ENCODE measurements at regions not wholly inside any gene's neighbourhood (a gene's known extent, or its start where the extent isn't known, plus 50 kb on each side); places are given as distances from the start of the nearest gene placed in this dataset.
"Not testable (repeated sequence)": the region's sequence is repeated elsewhere in the genome, so short reads cannot be mapped to it uniquely, and the experiment has no call there.

- DNase-seq (ENCODE audit: low read depth) = no peak
These were observed 170.3 kb upstream of the CXCR4 start for GRCh38 chr2:136288249-136288648.

DNA sequence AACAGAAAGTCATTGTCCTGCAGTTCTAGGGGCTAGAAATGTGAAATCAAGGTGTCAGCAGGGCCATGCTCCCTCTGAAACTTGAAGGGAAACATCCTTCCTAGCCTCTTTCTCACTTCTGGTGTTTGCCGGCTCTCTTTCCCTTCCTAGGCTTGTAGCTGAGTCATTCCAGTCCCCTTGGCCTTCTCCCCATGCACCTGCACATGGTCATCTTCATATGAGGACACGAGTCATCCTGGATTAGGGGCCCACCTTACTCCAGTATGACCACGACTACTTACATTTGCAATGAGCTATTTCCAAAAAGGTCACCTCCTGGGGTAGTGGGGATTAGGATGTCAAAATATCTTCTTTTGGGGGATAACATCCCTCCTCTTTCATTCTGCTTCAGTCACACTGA, 168.5 kb upstream of the CXCR4 start:
- DNase-seq (ENCODE audit: low read depth) = no peak

DNA sequence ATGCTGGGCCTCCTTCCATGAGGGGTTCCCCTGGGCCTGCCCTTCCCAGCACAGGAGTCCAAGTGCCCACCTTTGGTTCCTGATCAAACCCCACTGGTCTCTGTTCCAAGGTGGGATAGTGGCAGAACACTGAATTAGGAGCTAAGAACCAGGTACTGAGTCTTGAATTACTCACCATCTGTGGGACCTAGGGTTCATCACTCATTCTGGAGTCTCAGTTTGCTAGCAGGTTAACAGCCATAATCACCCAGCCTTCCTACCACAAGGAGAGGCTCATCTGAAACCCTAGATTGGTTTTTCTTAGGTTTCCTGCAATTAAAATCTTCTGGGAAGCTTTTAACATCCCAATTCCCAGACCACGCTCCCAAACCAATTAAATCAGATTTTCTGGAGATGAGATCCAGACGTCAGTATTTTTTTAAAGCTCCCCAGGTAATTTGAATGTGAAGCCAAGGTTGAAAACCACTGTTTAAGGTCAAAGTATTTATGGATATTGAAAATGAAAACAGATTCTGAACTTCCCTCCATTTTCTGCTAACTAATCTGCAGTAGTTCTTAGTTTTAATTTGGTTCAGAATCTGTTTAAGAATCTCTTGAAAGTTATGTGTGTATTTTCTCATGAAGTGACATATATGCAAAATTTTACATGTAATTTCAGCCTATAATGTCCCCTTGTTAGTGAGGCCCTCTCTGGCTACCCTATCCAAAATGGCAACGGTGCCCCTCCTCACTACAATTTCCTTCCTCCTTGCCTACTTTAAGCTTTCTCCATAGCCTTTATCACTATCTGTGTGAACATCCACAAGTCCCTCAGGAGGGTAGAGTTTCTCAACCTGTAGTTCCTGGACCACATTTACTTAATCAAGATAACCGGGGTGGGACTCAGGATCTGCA, 166.5 kb upstream of the CXCR4 start:
- DNase-seq (ENCODE audit: low read depth) = no peak

DNA sequence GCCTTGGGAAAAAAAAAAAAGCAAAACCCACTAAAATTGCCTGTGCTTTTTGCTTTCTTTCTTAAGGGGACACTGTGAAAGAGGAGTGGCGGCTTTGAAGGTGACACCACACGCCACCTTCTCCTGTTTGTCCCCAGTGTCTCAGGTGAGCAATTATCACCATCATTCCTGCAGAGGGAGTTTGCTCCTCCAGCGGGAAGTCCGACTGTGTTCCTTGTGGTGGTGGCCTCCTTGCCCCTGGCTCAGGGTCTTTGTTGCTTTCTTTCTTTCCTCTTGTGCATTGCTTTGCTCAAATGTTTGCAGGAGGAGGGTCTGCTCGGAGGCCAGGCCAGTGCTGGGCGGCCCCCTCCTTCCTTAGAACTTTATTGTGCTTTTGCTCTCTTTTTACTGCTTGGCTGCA, 164.3 kb upstream of the CXCR4 start:
- DNase-seq (ENCODE audit: low read depth) = no peak

- no peak for DNase-seq (ENCODE audit: low read depth)
These were observed 163.5 kb upstream of the CXCR4 start for GRCh38 chr2:136281281-136282114.

DNA sequence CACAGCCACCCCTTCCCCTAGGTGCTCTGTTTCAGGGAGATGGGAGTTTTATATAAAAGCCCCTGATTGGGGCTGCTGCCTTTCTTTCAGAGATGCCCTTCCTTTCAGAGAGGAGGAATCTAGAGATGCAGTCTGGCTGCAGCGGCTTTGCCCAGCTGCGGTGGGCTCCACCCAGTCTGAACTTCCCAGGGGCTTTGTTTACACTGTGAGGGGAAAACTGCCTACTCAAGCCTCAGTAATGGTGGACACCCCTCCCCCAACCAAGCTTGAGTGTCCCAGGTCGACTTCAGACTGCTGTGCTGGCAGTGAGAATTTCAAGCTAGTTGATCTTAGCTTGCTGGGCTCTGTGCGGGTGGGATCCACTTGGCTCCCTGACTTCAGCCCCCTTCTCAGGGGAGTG, 148.4 kb upstream of the CXCR4 start:
- not testable (repeated sequence) for DNase-seq (ENCODE audit: low read depth)

DNA sequence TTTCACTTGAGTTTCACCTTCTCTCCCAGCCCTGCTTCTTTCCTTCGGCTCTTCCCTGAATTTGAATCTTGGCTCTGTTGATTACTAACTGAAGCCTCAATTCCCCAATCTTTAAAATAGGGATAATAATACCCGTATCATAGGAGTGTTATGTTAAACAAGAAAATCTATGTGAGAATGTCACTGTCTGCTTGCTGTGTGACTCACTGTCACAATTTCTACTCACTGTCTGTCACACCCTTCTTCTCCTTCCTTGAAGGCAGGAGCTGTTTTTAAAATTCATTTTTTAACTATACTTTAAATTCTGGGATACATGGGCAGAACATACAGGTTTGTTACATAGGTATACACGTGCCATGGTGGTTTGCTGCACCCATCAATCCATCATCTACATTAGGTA, 141.6 kb upstream of the CXCR4 start:
- no peak for DNase-seq (ENCODE audit: low read depth)

GRCh38 chr2:136257893-136258292, 139.9 kb upstream of the CXCR4 start:
- DNase-seq (ENCODE audit: low read depth) = no peak

- no peak for DNase-seq (ENCODE audit: low read depth)
These were observed 137.9 kb upstream of the CXCR4 start for GRCh38 chr2:136255648-136256461.

DNA sequence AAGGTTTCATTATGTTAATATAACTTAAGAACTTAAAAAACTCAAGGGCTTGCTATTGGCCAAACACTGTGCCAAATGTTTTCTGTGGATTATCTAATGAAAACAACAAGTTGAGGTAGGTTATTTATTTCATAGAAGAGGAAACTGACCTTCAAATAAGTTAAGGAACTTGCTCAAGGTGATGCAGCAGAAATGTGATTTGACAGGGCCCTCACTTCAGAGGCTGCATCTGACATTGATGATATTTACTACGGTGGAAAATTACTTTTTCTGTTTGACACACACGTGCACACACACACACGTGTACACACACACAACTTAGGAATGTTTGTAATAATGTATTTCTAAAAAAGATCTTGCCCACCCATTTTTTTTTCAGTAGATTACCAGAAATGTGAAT, 137.2 kb upstream of the CXCR4 start:
- DNase-seq (ENCODE audit: low read depth) = no peak

DNA sequence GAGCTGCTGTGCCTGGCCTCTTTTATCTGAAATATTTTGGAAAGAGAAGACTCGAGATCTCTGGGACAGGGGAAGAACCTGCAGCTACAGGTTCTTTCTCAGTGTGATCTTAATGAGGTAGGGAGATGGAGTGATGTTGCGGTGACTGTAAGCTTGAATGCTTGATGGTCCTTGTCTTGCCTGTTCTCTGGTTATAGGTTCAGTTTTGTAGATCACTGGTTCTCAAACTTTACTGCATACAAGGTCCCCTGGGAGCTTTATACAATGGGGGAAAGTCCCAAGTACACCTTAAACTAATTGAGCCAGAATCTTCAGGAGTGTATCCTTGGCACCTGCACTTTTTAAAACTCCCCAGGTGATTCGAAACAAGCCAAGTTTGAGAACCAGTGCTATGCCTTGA, 136.7 kb upstream of the CXCR4 start:
- DNase-seq (ENCODE audit: low read depth) = no peak

DNA sequence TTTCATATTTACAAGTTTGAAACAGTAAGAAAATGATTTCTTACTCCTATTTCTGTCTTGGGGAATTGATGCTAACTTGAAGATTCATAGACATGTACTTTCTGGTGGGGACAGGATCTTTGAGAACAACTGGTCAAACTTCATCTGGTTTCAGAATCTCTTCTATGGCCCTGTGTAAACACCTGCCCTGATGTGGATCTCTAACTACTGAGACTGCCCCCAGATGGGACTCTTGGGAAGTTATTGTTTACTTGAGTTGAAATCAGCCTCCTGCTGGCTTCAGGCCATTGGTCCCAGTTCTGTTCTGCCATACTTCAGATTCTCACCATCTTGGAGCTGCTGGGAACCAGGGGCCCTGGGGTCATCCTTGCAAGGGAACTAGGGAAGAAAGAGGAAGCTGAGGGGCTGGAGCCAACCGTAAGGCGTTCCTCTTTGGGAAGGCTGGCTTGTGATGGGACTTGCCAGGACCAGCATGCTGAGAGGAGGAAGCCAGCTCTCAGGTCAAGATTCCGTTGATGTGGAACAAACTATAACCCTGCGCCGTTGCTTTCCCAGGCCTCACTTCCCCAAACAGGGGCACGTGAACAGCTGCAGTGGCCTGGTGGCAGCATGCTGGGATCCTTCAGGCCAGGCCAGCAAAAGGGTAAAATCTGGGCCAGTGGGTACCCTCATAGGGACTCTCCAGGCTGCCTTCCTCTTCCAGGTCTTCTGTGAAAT, 135.5 kb upstream of the CXCR4 start:
- DNase-seq (ENCODE audit: low read depth) = no peak

GRCh38 chr2:136251885-136252585, 134.1 kb upstream of the CXCR4 start:
- DNase-seq (ENCODE audit: low read depth) = no peak

DNA sequence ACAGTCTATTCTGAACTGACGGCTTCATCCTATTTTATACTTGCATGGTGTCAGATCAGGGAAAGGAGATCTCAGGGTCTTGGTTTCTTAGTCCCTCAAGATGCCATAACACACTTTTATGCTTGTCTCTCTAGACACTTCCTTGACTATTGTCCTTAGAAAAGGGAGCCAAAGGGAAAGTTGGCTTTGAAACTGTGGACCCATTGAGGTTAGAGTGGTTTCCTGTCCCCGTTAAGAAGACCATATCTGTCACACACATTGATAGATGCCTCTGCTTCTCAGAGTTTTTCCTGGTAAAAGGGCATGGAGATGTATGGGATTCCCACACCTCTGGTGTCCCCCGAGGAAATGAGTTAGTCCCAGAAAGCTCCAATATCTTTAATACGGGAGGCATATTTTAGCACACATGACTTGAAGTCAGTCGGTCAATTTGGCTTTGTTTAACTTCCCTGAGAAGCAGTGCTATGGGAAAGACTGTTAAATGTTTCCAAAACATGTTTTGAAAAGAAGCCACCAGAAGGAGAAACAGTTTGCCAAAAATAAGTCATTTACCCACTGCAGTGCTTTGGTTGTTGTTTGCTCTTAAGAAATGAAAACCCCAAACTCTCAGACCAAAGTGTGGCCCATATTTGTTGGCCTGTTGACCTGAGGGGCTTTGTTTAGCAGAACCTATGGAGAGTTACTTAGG, 133.4 kb upstream of the CXCR4 start:
- DNase-seq (ENCODE audit: low read depth) = no peak

- DNase-seq (ENCODE audit: low read depth) = peak; percentile 21
These were observed 132.2 kb upstream of the CXCR4 start for GRCh38 chr2:136250131-136250530.

DNA sequence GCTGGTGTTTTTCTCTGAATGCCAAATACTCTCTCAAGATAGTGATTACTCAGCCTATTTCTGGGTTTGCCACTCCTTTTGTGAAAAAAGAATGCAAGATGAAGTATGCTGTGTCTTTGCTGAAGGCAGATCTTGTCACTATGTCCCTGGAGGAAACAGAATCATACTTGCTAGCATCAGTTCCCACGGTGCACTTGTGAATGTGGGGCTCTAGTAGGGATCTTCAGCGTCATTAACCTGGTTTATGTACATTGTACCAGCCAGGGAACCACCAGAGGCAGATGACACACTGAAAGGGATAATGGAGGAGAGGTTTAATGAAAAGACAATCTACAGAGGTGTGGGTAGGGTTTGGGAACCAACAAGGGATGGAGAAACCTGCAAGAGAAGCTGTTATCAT, 131.0 kb upstream of the CXCR4 start:
- DNase-seq (ENCODE audit: low read depth) = no peak

DNA sequence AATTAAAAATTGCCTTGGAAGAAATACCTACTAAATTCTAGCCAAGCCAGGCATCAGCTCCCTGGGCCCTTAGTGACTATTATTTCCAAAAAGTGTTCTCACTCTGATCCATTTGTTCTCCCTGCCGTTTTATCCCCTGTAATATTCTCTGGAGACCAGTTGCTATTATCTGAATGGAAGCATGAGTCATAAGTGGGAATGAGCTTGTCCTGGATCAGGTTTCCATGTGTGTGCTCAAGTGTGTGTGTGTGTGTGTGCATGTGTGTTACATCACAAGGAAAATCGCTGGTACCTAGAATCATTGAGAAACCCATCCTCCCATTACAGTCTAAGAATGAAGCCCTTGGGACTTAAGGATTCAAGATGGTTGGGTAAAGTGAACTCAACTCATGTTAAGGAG, 130.3 kb upstream of the CXCR4 start:
- DNase-seq (ENCODE audit: low read depth) = peak; percentile 80

GRCh38 chr2:136247204-136247950, 129.4 kb upstream of the CXCR4 start:
- peak; percentile 25 for DNase-seq (ENCODE audit: low read depth)

DNA sequence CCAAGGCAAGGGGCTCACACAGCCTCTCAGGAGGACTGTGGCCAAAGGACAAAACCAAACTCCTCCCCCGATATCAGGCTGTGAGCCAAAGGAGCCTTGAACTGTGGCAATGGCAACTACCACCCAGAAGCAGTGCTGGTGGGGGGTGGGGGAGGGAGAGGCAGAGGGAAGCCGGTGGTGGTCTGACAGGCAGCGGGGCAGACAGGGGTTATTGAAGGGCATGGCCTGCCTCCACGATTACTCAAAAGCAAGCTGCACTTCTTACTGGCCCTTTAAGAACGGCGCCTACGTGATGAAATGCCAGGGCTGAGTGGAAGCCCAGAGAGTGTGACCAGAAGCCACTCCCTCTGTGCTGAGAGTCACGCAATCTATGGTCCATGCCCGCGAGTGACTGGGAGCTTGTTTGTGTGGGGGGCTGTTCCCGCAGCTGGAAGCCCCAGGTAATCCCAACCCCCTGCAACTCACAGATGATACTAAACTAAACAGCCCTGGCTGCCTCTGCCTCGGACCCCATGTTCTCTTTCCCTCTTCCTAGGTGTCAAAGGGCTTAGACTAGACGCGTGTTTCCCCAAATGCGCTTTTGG, 128.2 kb upstream of the CXCR4 start:
- DNase-seq (ENCODE audit: low read depth) = no peak
